GM10248 (cell line): ENCODE measurements at regions not wholly inside any gene's neighbourhood (a gene's known extent, or its start where the extent isn't known, plus 50 kb on each side); places are given as distances from the start of the nearest gene placed in this dataset.

Experiments
- CTCF ChIA-PET: fragments of 300-600 bp; sonication (Branson Sonifier 250); formaldehyde crosslinking; extraction: SDS; loops from one replicate; lab custom pipeline; 2021; ENCODE audit warnings: antibody characterized with exemption; lab: Yijun Ruan, JAX
- POLR2A ChIA-PET: fragments of 350-650 bp; sonication (Branson Sonifier 250); formaldehyde crosslinking; extraction: SDS; loops from one replicate; lab custom pipeline; 2020; ENCODE audit warnings: antibody characterized with exemption; lab: Yijun Ruan, JAX
- DNase-seq: peaks from one replicate; pipeline ENCODE4 v3.0.0; 2012; ENCODE audit errors: extremely low spot score
- TF ChIP-seq, protein P1 (sequence below): IDR thresholded peaks from 2 replicates; pipeline ENCODE4 v1.5.1; 2012; ENCODE audit warnings: mild to moderate bottlenecking, low read depth; ENCODE audit errors: extremely low read depth, missing control alignments, control extremely low read depth

DNA sequence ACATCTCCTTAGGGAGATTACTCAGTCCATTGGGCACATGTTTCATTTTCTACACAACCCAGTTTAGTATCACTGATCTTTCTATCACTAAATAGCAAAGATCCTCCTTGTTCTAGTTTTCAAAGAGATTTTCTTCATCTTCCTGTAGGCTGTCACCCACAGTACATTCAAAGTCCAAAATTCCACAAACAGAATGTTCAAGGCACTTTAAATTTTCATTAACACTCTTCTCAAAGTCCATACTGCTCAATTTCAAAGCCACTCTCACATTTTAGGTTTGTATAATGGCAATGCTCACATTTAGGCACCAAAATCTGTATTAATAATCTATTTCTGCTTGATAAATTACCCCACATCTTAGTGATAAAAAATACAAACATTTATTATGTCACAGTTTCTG is 152.8 kb downstream of the FSIP2 start:
- POLR2A ChIA-PET = no interaction called here

GRCh38 chr2:185891804-185892411 is 153.3 kb downstream of the FSIP2 start:
- no peak for DNase-seq
- ChIA-PET CTCF (interaction anchor here (0.9 to 1.0 kb wide), 2 partner anchors 19 to 44 kb away, joined by 3 read pairs; no protein-coding TSS in a partner anchor), POLR2A (no interaction called here)
- TF ChIP-seq, protein P1, sequence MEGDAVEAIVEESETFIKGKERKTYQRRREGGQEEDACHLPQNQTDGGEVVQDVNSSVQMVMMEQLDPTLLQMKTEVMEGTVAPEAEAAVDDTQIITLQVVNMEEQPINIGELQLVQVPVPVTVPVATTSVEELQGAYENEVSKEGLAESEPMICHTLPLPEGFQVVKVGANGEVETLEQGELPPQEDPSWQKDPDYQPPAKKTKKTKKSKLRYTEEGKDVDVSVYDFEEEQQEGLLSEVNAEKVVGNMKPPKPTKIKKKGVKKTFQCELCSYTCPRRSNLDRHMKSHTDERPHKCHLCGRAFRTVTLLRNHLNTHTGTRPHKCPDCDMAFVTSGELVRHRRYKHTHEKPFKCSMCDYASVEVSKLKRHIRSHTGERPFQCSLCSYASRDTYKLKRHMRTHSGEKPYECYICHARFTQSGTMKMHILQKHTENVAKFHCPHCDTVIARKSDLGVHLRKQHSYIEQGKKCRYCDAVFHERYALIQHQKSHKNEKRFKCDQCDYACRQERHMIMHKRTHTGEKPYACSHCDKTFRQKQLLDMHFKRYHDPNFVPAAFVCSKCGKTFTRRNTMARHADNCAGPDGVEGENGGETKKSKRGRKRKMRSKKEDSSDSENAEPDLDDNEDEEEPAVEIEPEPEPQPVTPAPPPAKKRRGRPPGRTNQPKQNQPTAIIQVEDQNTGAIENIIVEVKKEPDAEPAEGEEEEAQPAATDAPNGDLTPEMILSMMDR = no peak

More for the DNA sequence above, 152.8 kb downstream of the FSIP2 start:
- no peak for DNase-seq
- TF ChIP-seq, protein P1 = no peak
- CTCF ChIA-PET = interaction anchor here (0.9 kb wide), 1 partner anchor 18 kb away, joined by 3 read pairs; no protein-coding TSS in a partner anchor

- no peak for DNase-seq
- TF ChIP-seq, protein P1 = no peak
- ChIA-PET CTCF (interaction anchor here (1.0 to 1.2 kb wide), 2 partner anchors 30 to 44 kb away, joined by 3 to 4 read pairs; no protein-coding TSS in a partner anchor), POLR2A (no interaction called here)
Observed at GRCh38 chr2:185892484-185892883, 153.9 kb downstream of the FSIP2 start.

- TF ChIP-seq, protein P1 = no peak
- ChIA-PET CTCF (interaction anchor here (0.9 to 1.1 kb wide), 2 partner anchors 22 to 139 kb away, joined by 3 read pairs; no protein-coding TSS in a partner anchor), POLR2A (no interaction called here)
- no peak for DNase-seq
Observed at GRCh38 chr2:185894223-185894622, 155.6 kb downstream of the FSIP2 start.

DNA sequence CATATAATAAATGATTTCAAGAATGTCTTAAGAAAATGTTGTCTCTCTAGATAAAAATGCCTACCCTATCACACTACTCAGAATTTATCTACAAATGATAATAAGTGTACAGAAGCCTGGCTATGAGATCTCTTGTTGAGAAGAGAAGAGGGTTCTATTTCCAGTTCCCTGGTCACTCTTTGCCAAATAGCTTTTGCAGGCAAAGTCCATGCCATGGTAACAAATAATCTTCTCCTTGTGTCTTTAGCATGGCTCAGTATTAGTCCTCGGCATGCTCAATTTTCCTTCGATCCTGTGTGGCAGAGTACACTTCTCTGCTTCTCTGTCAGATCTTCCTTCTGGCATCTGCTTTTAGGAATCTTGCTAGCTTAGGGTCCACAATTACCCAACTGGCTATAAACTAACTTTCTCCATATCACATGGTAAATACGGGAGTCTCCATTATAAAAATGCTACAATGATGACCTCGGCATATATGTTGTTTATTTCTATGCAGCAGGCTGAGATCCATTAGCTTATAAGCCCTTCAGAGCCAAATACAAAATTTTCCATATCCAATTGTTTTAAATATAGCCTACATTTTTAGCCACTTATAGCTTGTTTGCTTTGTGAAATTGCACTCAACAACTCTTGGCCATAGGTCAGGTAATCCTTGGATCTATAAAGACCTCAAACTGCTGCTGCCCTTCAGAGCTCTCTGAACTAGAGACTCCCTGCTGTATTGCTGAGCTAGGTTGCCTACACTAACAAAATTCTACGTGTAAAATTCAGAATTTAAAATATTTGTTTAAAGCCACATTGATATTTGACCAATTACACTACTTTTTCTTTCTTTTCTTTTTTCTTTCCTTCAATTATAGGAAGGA is 157.5 kb downstream of the FSIP2 start:
- TF ChIP-seq, protein P1 = no peak
- CTCF ChIA-PET = interaction anchor here (1.0 kb wide), 1 partner anchor 10 kb away, joined by 4 read pairs; no protein-coding TSS in a partner anchor
- POLR2A ChIA-PET = no interaction called here
- DNase-seq = no peak

DNA sequence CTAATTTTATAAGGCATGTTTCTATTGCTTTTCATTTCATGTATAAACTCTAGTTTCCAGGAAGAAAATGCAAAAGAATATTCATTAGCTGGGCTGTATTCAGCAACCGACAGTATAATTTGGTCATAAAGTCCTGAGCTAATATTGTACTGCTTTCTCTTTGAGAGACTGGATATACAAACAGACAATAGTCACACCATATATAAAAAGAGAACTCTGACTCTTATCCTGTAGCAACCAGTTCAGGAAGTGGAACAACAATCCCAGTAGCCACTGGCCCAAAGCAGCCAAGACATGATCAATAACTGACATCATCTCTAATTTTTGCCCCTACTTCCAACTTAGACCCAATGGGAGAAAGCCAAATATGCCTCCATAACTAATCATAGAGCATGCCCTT is 160.8 kb downstream of the FSIP2 start:
- TF ChIP-seq, protein P1 = no peak
- CTCF ChIA-PET = no interaction called here
- DNase-seq = no peak
- POLR2A ChIA-PET = no interaction called here
